ENCODE measurements at regions not wholly inside any gene's neighbourhood (a gene's known extent, or its start where the extent isn't known, plus 50 kb on each side); places are given as distances from the start of the nearest gene placed in this dataset.

DNA sequence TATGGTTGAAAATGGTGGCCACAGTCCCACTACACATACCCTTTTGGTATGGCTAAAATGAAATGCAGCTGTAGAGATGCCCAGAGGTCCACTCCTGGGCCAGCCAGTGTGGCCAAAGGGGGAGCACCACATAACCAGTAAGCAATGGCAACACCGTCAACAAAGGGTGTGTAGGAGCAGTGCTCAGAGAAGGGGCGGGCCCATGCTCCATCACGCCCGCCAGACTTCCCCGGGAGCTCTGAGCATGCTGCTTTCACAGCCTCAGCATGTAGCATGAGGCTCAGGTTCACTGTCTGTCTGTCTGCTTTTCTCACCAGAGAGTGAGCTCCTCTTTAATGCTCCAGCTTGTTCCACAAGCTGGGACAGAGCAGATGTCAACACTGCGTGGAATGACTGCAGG is 537.6 kb downstream of the MATN1 start:
- TF ChIP-seq, protein P1, sequence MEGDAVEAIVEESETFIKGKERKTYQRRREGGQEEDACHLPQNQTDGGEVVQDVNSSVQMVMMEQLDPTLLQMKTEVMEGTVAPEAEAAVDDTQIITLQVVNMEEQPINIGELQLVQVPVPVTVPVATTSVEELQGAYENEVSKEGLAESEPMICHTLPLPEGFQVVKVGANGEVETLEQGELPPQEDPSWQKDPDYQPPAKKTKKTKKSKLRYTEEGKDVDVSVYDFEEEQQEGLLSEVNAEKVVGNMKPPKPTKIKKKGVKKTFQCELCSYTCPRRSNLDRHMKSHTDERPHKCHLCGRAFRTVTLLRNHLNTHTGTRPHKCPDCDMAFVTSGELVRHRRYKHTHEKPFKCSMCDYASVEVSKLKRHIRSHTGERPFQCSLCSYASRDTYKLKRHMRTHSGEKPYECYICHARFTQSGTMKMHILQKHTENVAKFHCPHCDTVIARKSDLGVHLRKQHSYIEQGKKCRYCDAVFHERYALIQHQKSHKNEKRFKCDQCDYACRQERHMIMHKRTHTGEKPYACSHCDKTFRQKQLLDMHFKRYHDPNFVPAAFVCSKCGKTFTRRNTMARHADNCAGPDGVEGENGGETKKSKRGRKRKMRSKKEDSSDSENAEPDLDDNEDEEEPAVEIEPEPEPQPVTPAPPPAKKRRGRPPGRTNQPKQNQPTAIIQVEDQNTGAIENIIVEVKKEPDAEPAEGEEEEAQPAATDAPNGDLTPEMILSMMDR (IDR thresholded peaks at IDR 0.05; ENCODE audit: low read depth, low read length, missing input control), result no peak
- TF ChIP-seq MAX (IDR thresholded peaks at IDR 0.05) (no peak), ATF3 (IDR thresholded peaks at IDR 0.05) (no peak), FOXA1 (IDR thresholded peaks at IDR 0.05) (no peak), RAD21 (IDR thresholded peaks at IDR 0.05) (no peak), TAF1 (conservative IDR thresholded peaks at IDR 0.05) (no peak)
